Dendritic cell treated with granulocyte-macrophage colony-stimulating factor and Interleukin-4, amounts not matched to agents 40 ng/mL and 50 ng/mL, for 4 days (primary cell): ENCODE measurements at regions not wholly inside any gene's neighbourhood (a gene's known extent, or its start where the extent isn't known, plus 50 kb on each side); places are given as distances from the start of the nearest gene placed in this dataset.

Experiments
- H3K27ac Mint-ChIP-seq: one replicate; pipeline ENCODE4 v1.8.0; 2022; ENCODE audit warnings: mild to moderate bottlenecking, mixed read lengths
- H3K27me3 Mint-ChIP-seq: one replicate; pipeline ENCODE4 v1.8.0; 2022; ENCODE audit warnings: mild to moderate bottlenecking, mixed read lengths
- H3K36me3 Mint-ChIP-seq: one replicate; pipeline ENCODE4 v1.8.0; 2022; ENCODE audit warnings: low read depth, mixed read lengths
- H3K4me1 Mint-ChIP-seq: one replicate; pipeline ENCODE4 v1.8.0; 2022; ENCODE audit warnings: low read depth, mixed read lengths
- H3K4me3 Mint-ChIP-seq: one replicate; pipeline ENCODE4 v1.8.0; 2022; ENCODE audit warnings: mild to moderate bottlenecking, moderate library complexity, mixed read lengths
- H3K9me3 Mint-ChIP-seq: one replicate; pipeline ENCODE4 v1.8.0; 2022; ENCODE audit warnings: mixed read lengths
- intact Hi-C: fragments of 100-400 bp; cut with micrococcal nuclease; formaldehyde crosslinking; loops from one replicate; pipeline ENCODE4 v1.15.0; 2022

GRCh38 chr7:155209478-155210319 lies 88.0 kb upstream of the INSIG1 start:
- H3K27me3 Mint-ChIP-seq: peaks cover 9% of the 10 kb centered on the region
- intact Hi-C loops: loop anchor here (5.0 to 10.0 kb wide), 3 partner anchors 48 to 545 kb away; no protein-coding TSS in a partner anchor
- peaks cover 22% of the 10 kb centered on the region for H3K9me3 Mint-ChIP-seq
- H3K27ac Mint-ChIP-seq: peak overlapping the region; percentile 97
- H3K36me3 Mint-ChIP-seq: peaks cover 6% of the 10 kb centered on the region
- no peak overlapping the region for H3K4me3 Mint-ChIP-seq
- peaks cover 89% of the 10 kb centered on the region for H3K4me1 Mint-ChIP-seq

DNA sequence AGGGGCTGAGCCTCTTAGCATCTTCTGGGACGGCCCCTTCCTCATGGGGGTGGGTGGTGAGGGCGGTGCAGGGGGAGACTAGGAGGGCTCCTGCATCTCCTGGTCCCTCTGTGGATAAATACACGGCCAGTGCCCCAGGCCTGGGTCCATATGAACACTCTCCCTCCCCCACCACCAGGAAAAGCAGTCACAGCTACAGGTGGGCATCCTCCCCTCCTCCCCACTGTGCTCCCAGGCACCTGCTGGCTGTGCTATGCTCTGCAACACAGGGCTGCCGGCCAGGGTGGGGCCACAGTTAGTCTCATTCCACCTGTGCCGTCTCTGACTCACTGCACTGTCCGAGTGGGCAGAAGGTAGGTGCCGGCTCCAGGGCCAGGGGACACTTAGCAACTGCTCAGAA lies 87.3 kb upstream of the INSIG1 start:
- H3K4me3 Mint-ChIP-seq: no peak overlapping the region
- H3K36me3 Mint-ChIP-seq: peaks cover 6% of the 10 kb centered on the region
- intact Hi-C loops: no loop called here
- peaks cover 22% of the 10 kb centered on the region for H3K9me3 Mint-ChIP-seq
- peaks cover 12% of the 10 kb centered on the region for H3K27me3 Mint-ChIP-seq
- H3K27ac Mint-ChIP-seq: peak overlapping the region; percentile 97
- H3K4me1 Mint-ChIP-seq: peaks cover 83% of the 10 kb centered on the region

- H3K36me3 Mint-ChIP-seq: peaks cover under 1% of the 10 kb centered on the region
- H3K27ac Mint-ChIP-seq: peak overlapping the region; percentile 97
- H3K4me3 Mint-ChIP-seq: no peak overlapping the region
- peaks cover 12% of the 10 kb centered on the region for H3K27me3 Mint-ChIP-seq
- intact Hi-C loops: no loop called here
- H3K4me1 Mint-ChIP-seq: peaks cover 78% of the 10 kb centered on the region
- H3K9me3 Mint-ChIP-seq: peaks cover 22% of the 10 kb centered on the region
Observed at GRCh38 chr7:155211173-155211572, 86.5 kb upstream of the INSIG1 start.

- H3K27ac Mint-ChIP-seq: no peak overlapping the region
- H3K9me3 Mint-ChIP-seq: peaks cover 22% of the 10 kb centered on the region
- H3K27me3 Mint-ChIP-seq: peaks cover 12% of the 10 kb centered on the region
- peaks cover 76% of the 10 kb centered on the region for H3K4me1 Mint-ChIP-seq
- no peaks in the 10 kb centered on the region for H3K36me3 Mint-ChIP-seq
- intact Hi-C loops: no loop called here
- H3K4me3 Mint-ChIP-seq: no peak overlapping the region
Observed at GRCh38 chr7:155211761-155212160, 85.9 kb upstream of the INSIG1 start.

- intact Hi-C loops: no loop called here
- H3K27ac Mint-ChIP-seq: peak overlapping the region; percentile 55
- peaks cover 69% of the 10 kb centered on the region for H3K4me1 Mint-ChIP-seq
- H3K4me3 Mint-ChIP-seq: no peak overlapping the region
- peaks cover 12% of the 10 kb centered on the region for H3K27me3 Mint-ChIP-seq
- no peaks in the 10 kb centered on the region for H3K36me3 Mint-ChIP-seq
- peaks cover 17% of the 10 kb centered on the region for H3K9me3 Mint-ChIP-seq
Observed at GRCh38 chr7:155212301-155213015, 85.2 kb upstream of the INSIG1 start.

DNA sequence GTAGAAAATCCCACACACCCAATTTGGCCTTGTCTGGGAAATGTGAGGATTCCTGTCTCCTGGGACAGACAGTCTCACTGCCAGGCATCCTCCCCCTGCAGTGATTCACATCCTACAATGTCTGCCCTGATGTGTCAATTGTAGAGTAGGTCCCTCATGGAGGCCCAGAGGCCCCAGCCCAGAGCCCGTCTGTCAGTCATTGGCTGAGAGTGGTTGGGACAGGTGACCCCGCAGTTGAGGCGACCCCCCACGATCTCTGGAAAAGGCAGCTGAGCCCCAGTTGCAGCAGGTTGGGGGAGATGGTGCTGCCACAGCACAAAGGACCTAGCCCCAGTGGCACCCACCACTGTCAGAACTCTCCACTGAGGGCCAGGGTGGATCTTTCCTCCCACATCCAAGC lies 84.3 kb upstream of the INSIG1 start:
- no peak overlapping the region for H3K4me3 Mint-ChIP-seq
- H3K4me1 Mint-ChIP-seq: peaks cover 59% of the 10 kb centered on the region
- H3K27ac Mint-ChIP-seq: no peak overlapping the region
- no peaks in the 10 kb centered on the region for H3K36me3 Mint-ChIP-seq
- intact Hi-C loops: no loop called here
- H3K9me3 Mint-ChIP-seq: peaks cover 7% of the 10 kb centered on the region
- H3K27me3 Mint-ChIP-seq: peaks cover 17% of the 10 kb centered on the region

GRCh38 chr7:155213955-155214740 lies 83.5 kb upstream of the INSIG1 start:
- intact Hi-C loops: no loop called here
- Mint-ChIP-seq H3K4me1 (peaks cover 52% of the 10 kb centered on the region), H3K9me3 (no peaks in the 10 kb centered on the region), H3K27ac (no peak overlapping the region), H3K4me3 (no peak overlapping the region), H3K36me3 (no peaks in the 10 kb centered on the region), H3K27me3 (peaks cover 17% of the 10 kb centered on the region)

DNA sequence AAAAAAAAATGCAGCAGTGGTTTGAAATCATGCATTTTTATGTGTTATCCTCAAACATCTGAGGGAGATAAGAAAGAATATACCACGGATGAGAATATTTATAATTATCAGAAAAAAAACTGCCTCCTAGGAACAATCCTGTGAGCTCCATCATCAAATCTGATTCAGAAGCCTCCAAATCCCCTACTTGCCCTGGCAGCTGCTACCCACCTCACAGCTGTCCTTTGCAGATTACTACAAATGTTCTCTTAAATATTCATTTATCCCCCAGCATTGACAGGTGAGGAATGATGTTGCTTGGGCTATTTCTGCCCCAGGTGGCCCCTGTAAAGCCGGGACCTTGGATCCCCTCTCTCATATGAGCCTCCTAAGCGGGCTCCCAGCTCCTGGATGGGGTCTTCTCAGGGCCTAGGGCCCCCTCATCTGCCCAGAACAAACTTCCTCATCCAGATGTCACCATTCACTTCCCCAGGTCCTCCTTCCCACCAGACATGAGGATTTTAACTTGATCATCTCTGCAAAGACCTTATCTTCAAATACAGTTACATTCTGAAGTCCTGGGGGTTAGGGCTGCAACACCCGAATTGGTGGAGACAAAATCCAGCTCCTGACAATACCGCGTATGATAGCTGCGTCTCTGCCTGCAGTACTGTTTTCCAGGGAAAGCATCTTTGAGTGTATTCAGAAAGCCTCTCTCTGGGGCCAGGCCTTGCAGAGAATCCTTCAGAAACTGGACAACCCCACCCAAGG lies 81.9 kb upstream of the INSIG1 start:
- no peaks in the 10 kb centered on the region for H3K9me3 Mint-ChIP-seq
- peaks cover 36% of the 10 kb centered on the region for H3K4me1 Mint-ChIP-seq
- H3K36me3 Mint-ChIP-seq: no peaks in the 10 kb centered on the region
- no peak overlapping the region for H3K4me3 Mint-ChIP-seq
- H3K27ac Mint-ChIP-seq: no peak overlapping the region
- intact Hi-C loops: no loop called here
- H3K27me3 Mint-ChIP-seq: peaks cover 17% of the 10 kb centered on the region

DNA sequence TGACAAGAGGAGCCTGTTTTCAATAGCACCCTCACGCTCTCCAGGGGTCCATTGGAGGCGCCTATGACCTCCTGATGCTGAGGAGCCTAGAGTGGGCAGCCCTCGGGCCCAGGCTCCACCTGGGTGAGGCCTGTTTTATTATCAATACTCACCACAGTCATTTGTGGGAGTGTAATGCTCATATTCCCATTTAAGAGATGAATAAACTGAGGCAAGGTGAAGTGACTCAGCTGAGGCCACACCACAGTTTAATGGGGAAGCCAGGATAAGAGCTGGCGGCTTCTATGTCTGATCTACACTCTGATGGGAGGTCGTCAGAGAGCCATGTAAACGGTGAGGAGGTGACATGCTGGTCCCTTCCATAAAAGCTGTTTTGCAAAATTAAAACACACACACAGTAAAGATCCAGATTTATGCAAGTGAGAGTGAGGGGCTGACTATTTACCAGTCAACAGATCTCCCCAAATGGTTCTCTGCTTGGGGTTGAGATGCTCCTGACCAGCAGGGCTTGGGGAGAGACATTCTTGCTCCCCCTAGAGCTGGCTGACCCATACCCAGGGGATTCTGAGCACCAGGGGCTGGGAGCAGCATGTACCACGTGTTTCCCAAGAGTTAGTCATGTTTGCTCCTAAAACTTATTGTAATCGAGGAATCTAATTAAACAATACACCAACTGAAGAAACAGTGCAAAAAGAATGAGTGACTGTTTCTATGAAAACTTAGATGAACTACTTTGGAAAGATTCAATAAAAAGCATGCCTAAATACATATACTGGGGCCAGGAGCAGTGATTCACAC lies 81.0 kb upstream of the INSIG1 start:
- H3K36me3 Mint-ChIP-seq: no peaks in the 10 kb centered on the region
- H3K4me3 Mint-ChIP-seq: no peak overlapping the region
- H3K9me3 Mint-ChIP-seq: no peaks in the 10 kb centered on the region
- H3K27me3 Mint-ChIP-seq: peaks cover 19% of the 10 kb centered on the region
- no peak overlapping the region for H3K27ac Mint-ChIP-seq
- intact Hi-C loops: no loop called here
- peaks cover 27% of the 10 kb centered on the region for H3K4me1 Mint-ChIP-seq

DNA sequence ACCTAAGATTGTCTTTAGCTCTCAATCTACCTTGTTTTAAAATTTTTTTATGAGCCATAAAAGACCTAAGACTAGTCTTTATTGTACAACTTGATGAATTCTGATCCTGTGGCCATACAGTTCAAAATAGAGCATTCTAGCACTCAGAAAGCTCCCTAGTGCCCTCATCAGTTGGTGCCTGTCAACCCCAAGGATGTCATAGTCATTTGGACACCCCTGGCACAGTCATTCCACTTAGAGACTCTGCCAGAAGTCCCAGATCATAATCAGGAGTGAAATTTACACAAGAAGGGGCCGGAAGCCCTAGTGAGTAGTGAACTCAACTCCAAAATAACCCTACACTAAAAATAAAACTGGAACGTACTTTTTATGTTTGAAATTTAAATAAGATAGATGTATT lies 80.0 kb upstream of the INSIG1 start:
- no peak overlapping the region for H3K27ac Mint-ChIP-seq
- H3K36me3 Mint-ChIP-seq: no peaks in the 10 kb centered on the region
- H3K9me3 Mint-ChIP-seq: no peaks in the 10 kb centered on the region
- peaks cover 19% of the 10 kb centered on the region for H3K27me3 Mint-ChIP-seq
- no peak overlapping the region for H3K4me3 Mint-ChIP-seq
- H3K4me1 Mint-ChIP-seq: peaks cover 17% of the 10 kb centered on the region
- intact Hi-C loops: no loop called here

GRCh38 chr7:155218276-155219153 lies 79.2 kb upstream of the INSIG1 start:
- intact Hi-C loops: no loop called here
- Mint-ChIP-seq H3K27ac (no peak overlapping the region), H3K9me3 (no peaks in the 10 kb centered on the region), H3K36me3 (no peaks in the 10 kb centered on the region), H3K27me3 (peaks cover 19% of the 10 kb centered on the region), H3K4me3 (no peak overlapping the region), H3K4me1 (peaks cover 13% of the 10 kb centered on the region)

- Mint-ChIP-seq H3K27ac (no peak overlapping the region), H3K36me3 (no peaks in the 10 kb centered on the region), H3K27me3 (peaks cover 16% of the 10 kb centered on the region), H3K9me3 (no peaks in the 10 kb centered on the region), H3K4me3 (no peak overlapping the region), H3K4me1 (peaks cover 7% of the 10 kb centered on the region)
- intact Hi-C loops: no loop called here
Observed at GRCh38 chr7:155219154-155219531, 78.5 kb upstream of the INSIG1 start.
